SU-DHL-6 (cell line): ENCODE measurements at regions not wholly inside any gene's neighbourhood (a gene's known extent, or its start where the extent isn't known, plus 50 kb on each side); places are given as distances from the start of the nearest gene placed in this dataset.

ENCODE experiments used
- H2AFZ ChIP-seq: fragments of 200-600 bp; sonication (generic); 2 replicates; pipeline ENCODE4 v1.6.1; 2014; ENCODE audit warnings: low read depth, mild to moderate bottlenecking, moderate library complexity, mixed read lengths, antibody characterized with exemption, low read length; ENCODE audit not compliant: severe bottlenecking
- H3F3A ChIP-seq: fragments of 200-600 bp; shearing (Covaris generic); 2 replicates; pipeline ENCODE4 v1.6.0; 2016; ENCODE audit warnings: antibody characterized with exemption, mild to moderate bottlenecking; ENCODE audit not compliant: insufficient read depth
- H3K27ac ChIP-seq: fragments of 200-600 bp; sonication (generic); 2 replicates; pipeline ENCODE4 v1.5.1; 2016; ENCODE audit warnings: low read depth, mild to moderate bottlenecking, low read length, moderate library complexity, mixed read lengths
- H3K27me3 ChIP-seq: fragments of 200-600 bp; sonication (generic), shearing (Covaris generic); 2 replicates; pipeline ENCODE4 v1.6.0; 2014; ENCODE audit warnings: mild to moderate bottlenecking, low read length
- H3K36me3 ChIP-seq: fragments of 200-600 bp; sonication (generic); 2 replicates; pipeline ENCODE4 v1.6.1; 2014; ENCODE audit warnings: mild to moderate bottlenecking, low read length, mixed read lengths
- H3K4me2 ChIP-seq: fragments of 300-600, 200-600 bp; shearing (Covaris generic), sonication (generic); 2 replicates; pipeline ENCODE4 v1.6.0; 2014; ENCODE audit warnings: low read length, low read depth, mild to moderate bottlenecking; ENCODE audit not compliant: poor library complexity, severe bottlenecking
- H3K4me3 ChIP-seq: fragments of 200-600 bp; sonication (generic); 2 replicates; pipeline ENCODE4 v1.5.1; 2014; ENCODE audit warnings: antibody characterized with exemption, low read length, mild to moderate bottlenecking, mixed read lengths; ENCODE audit not compliant: insufficient read depth, poor library complexity, severe bottlenecking
- H3K79me2 ChIP-seq: fragments of 200-600 bp; sonication (generic); 2 replicates; pipeline ENCODE4 v1.6.1; 2014; ENCODE audit warnings: mild to moderate bottlenecking, low read length, moderate library complexity; ENCODE audit not compliant: insufficient read depth
- H3K9ac ChIP-seq: fragments of 200-600 bp; sonication (generic); 2 replicates; pipeline ENCODE4 v1.7.0; 2014; ENCODE audit warnings: mild to moderate bottlenecking, low read length
- H3K9me2 ChIP-seq: fragments of 200-600 bp; sonication (generic); replicated peaks from 2 replicates; pipeline ENCODE4 v1.6.1; 2014; ENCODE audit warnings: low read length; ENCODE audit not compliant: insufficient read depth
- H3K9me3 ChIP-seq: fragments of 200-600 bp; sonication (generic); 2 replicates; pipeline ENCODE4 v1.6.1; 2014; ENCODE audit warnings: low read length, mixed read lengths; ENCODE audit not compliant: insufficient read depth
- H4K20me1 ChIP-seq: fragments of 200-600 bp; sonication (generic); 2 replicates; pipeline ENCODE4 v1.6.1; 2014; ENCODE audit warnings: low read depth, mild to moderate bottlenecking, antibody characterized with exemption, low read length, moderate library complexity, mixed read lengths
- EZH2phosphoT487 ChIP-seq: fragments of 200-600 bp; sonication (generic), shearing (Covaris generic); conservative IDR thresholded peaks from 2 replicates; pipeline ENCODE4 v1.6.1; 2018; ENCODE audit warnings: mild to moderate bottlenecking, antibody characterized with exemption, low read length, moderate library complexity, mixed read lengths
- TF ChIP-seq, protein P1 (sequence below): fragments of 200-600 bp; sonication (generic); IDR thresholded peaks from one replicate; pipeline ENCODE4 v1.5.1; 2017; ENCODE audit warnings: antibody characterized with exemption, mild to moderate bottlenecking, low read length, moderate library complexity; ENCODE audit not compliant: insufficient read depth, poor library complexity, severe bottlenecking

DNA sequence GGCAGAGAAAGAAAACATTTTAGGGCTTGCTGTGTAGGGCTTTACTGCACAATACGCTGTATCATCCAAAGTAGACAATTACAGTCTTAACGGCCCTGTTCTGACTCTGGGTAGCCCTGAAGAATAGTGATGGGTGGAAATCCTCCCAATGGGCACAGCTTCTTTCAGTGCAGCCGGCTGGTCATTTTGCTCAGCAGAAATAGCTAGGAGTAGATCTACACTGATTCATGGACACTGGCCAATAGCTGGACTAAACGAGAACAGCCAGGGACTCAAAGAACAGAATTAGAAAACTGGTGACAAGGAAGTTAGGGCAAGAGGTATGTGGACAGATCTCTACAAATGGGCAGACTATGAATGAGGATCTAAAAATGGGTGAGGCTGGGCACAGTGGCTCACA, 69.3 kb downstream of the IARS1 start:
- H3K79me2 ChIP-seq, result peaks cover 7% of the 10 kb centered on the region
- TF ChIP-seq, protein P1, sequence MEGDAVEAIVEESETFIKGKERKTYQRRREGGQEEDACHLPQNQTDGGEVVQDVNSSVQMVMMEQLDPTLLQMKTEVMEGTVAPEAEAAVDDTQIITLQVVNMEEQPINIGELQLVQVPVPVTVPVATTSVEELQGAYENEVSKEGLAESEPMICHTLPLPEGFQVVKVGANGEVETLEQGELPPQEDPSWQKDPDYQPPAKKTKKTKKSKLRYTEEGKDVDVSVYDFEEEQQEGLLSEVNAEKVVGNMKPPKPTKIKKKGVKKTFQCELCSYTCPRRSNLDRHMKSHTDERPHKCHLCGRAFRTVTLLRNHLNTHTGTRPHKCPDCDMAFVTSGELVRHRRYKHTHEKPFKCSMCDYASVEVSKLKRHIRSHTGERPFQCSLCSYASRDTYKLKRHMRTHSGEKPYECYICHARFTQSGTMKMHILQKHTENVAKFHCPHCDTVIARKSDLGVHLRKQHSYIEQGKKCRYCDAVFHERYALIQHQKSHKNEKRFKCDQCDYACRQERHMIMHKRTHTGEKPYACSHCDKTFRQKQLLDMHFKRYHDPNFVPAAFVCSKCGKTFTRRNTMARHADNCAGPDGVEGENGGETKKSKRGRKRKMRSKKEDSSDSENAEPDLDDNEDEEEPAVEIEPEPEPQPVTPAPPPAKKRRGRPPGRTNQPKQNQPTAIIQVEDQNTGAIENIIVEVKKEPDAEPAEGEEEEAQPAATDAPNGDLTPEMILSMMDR, result no peak
- no peak for TF ChIP-seq EZH2phosphoT487
- H3K27ac ChIP-seq, result no peak overlapping the region
- H3K4me2 ChIP-seq, result no peak overlapping the region
- H3F3A ChIP-seq, result no peaks in the 10 kb centered on the region; the same call in 1 of the 2 replicates
- H4K20me1 ChIP-seq, result no peaks in the 10 kb centered on the region
- no peaks in the 10 kb centered on the region for H3K27me3 ChIP-seq
- no peaks in the 10 kb centered on the region for H3K9me2 ChIP-seq
- no peak overlapping the region for H3K4me3 ChIP-seq
- H3K9me3 ChIP-seq, result no peaks in the 10 kb centered on the region
- peaks cover 56% of the 10 kb centered on the region for H3K36me3 ChIP-seq
- no peak overlapping the region for H2AFZ ChIP-seq
- no peak overlapping the region for H3K9ac ChIP-seq

DNA sequence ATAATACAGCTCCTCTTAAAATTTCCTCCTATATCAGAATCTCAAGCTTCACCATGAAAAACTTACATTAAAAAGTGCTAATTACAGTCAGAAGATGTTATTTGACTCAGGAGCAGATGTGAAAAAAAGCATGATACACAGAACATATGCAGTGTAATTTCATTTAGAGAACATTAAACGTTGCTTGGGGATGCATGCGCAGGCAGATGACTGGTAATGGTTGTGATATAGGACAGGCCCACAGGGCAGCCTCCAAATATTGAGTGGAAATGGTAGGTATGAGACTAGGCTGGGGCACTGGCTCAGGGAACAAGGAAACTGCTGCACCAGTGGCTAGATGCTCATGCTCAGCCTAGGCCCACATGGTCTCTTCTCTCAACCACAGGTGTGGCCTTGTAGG, 69.7 kb downstream of the IARS1 start:
- Histone ChIP-seq H3K27me3 (no peaks in the 10 kb centered on the region), H3K4me2 (no peak overlapping the region), H3K9me2 (no peaks in the 10 kb centered on the region), H3K9ac (no peak overlapping the region), H3K79me2 (peaks cover 7% of the 10 kb centered on the region), H3K4me3 (no peak overlapping the region), H4K20me1 (no peaks in the 10 kb centered on the region), H2AFZ (no peak overlapping the region), H3K27ac (no peak overlapping the region), H3K36me3 (peaks cover 54% of the 10 kb centered on the region), H3F3A (no peaks in the 10 kb centered on the region; the same call in 1 of the 2 replicates), H3K9me3 (no peaks in the 10 kb centered on the region)
- no peak for TF ChIP-seq EZH2phosphoT487
- TF ChIP-seq, protein P1, result no peak

DNA sequence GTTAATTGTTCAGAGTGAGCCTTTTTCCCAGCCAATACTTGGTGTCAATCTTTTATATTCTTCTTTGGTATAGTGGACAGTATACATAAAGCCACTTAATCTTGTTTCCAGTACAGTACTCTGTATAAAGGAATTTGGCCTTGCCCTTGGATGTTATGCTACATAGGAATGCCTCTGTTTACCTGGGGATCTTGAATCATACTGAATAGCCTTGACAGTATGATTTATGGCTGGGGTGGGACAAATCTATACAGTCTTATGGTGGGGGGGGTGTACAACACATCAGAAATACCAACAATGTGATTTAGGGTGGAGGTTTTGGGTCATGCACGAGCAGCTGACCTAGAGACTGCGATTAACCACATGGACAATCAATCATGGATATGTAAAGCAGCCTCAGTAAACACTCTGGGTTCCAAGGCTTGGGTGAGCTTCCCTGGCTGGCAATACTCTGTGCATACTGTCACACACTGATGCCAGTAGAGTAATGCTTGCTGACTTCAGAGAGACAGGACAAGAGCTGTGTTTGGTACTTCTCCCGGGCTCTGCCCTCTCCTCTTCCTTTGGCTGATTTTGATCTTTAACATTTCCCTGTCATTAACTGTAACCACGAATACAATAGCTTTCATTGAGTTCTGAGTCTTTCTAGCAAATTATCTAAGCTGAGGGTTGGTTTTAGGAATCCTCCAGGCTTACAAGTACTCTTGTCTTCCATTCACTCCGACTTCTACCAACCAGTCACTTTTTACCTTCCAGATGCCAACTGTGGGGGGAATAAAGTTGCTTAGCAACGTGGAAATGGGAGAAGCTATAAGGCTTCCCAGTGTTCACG, 84.6 kb downstream of the IARS1 start:
- no peak overlapping the region for H2AFZ ChIP-seq
- no peak overlapping the region for H3K4me3 ChIP-seq
- H3K4me2 ChIP-seq, result no peak overlapping the region
- TF ChIP-seq, protein P1, result no peak
- no peak for TF ChIP-seq EZH2phosphoT487
- H4K20me1 ChIP-seq, result no peaks in the 10 kb centered on the region
- H3K36me3 ChIP-seq, result peaks cover 50% of the 10 kb centered on the region
- no peaks in the 10 kb centered on the region for H3K9me2 ChIP-seq
- H3K27ac ChIP-seq, result no peak overlapping the region
- no peaks in the 10 kb centered on the region for H3K9me3 ChIP-seq
- H3K79me2 ChIP-seq, result no peaks in the 10 kb centered on the region
- H3K9ac ChIP-seq, result no peak overlapping the region
- no peaks in the 10 kb centered on the region for H3K27me3 ChIP-seq
- H3F3A ChIP-seq, result peaks cover 24% of the 10 kb centered on the region
